ENCODE measurements at regions not wholly inside any gene's neighbourhood (a gene's known extent, or its start where the extent isn't known, plus 50 kb on each side); places are given as distances from the start of the nearest gene placed in this dataset.
"Not testable (repeated sequence)": the region's sequence is repeated elsewhere in the genome, so short reads cannot be mapped to it uniquely, and the experiment has no call there.

- TF ChIP-seq ZNF274 (IDR thresholded peaks at IDR 0.05; ENCODE audit: low read depth, low read length): no peak
- no peak overlapping the region for H3K4me3 ChIP-seq (ENCODE audit: low read length)
Measured at GRCh38 chr7:17558558-17559332, 260.3 kb downstream of the AHR start.

- H3K4me3 ChIP-seq (ENCODE audit: low read length): no peak overlapping the region
- no peak for TF ChIP-seq ZNF274 (IDR thresholded peaks at IDR 0.05; ENCODE audit: low read depth, low read length)
Measured at GRCh38 chr7:17559388-17559787, 260.9 kb downstream of the AHR start.

DNA sequence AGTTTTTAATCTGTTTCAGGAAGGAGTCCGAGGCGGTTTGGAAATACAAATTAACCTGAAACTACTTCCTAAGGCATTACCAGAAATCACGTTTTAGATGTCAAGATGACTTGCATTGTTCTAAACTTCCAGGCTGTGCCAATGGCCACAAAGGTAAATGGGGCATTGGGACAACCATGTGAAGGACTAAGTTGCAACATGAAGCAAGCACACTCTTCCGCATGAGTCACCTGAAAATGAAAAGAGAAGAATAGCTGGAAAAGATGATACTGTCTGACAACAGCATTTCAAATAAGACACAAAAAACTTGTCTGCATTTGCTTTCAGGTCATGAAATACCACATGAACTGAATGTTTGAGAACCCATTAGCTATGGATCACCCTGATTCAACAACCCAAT is 262.1 kb downstream of the AHR start:
- no peak overlapping the region for H3K4me3 ChIP-seq (ENCODE audit: low read length)
- no peak for TF ChIP-seq ZNF274 (IDR thresholded peaks at IDR 0.05; ENCODE audit: low read depth, low read length)

DNA sequence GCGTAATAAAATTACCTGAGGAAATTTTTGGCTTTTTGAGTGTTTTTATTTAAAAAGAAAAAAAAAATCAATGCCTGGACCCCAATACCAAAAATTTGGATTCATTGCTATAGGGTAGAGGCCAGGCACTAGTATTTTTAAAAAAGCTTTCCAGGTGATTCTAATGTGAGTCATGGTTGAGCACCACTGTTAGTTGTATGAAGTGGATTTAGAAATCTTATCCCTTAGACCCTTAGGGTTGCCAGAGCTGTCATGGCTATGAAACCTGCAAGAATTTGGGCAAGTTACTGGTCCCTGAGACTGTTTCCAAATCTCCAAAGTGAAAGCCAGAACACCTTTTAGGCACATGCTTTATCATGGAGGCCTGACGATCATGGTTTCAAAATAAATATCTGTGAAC is 262.5 kb downstream of the AHR start:
- TF ChIP-seq ZNF274 (IDR thresholded peaks at IDR 0.05; ENCODE audit: low read depth, low read length): no peak

GRCh38 chr7:17564678-17565212 is 266.3 kb downstream of the AHR start:
- H3K4me3 ChIP-seq (ENCODE audit: low read length): no peak overlapping the region
- no peak for TF ChIP-seq ZNF274 (IDR thresholded peaks at IDR 0.05; ENCODE audit: low read depth, low read length)

More for the DNA sequence above, 262.5 kb downstream of the AHR start:
- H3K4me3 ChIP-seq (ENCODE audit: low read length): no peak overlapping the region

DNA sequence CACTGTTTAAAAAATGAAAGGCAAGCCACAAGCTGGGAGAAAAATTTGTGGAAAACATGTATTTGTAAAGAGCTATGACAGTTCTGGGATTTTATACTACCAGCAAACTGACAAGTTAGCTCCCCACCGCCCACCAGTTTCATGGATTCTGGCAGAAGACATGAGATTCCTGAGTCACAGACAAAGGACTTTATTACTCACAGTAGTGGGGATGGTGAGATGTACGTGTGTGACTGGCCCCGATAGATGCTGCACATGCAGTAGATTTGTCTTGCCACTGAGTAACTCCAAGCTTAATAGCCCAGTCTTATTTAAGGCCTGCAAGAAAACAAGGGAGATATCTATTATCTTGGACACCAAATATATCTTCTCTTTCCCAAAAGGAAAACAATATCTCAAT is 281.7 kb downstream of the AHR start:
- H3K4me3 ChIP-seq (ENCODE audit: low read length): no peak overlapping the region
- TF ChIP-seq ZNF274 (IDR thresholded peaks at IDR 0.05; ENCODE audit: low read depth, low read length): no peak

DNA sequence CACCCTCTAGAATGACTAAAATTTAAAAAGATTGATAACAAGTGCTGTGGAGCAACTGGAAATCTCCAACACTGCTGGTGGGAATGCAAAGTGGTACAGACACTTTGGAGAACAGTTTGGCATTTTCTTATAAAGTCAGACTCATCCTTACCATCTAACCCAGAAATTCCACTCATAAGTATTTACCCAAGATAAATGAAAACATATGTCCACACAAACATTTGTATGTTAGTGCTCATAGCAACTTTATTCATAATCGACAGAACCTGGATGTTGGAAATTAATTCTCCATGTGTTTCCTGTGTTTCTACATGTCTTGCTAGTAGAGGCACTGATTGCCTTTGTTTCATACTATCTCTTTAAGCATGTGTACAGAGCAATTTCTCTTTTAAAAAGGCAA is 282.4 kb downstream of the AHR start:
- no peak for TF ChIP-seq ZNF274 (IDR thresholded peaks at IDR 0.05; ENCODE audit: low read depth, low read length)
- H3K4me3 ChIP-seq (ENCODE audit: low read length): no peak overlapping the region

GRCh38 chr7:17581301-17581700 is 282.8 kb downstream of the AHR start:
- H3K4me3 ChIP-seq (ENCODE audit: low read length): no peak overlapping the region
- TF ChIP-seq ZNF274 (IDR thresholded peaks at IDR 0.05; ENCODE audit: low read depth, low read length): no peak

GRCh38 chr7:17582696-17583095 is 284.2 kb downstream of the AHR start:
- not testable (repeated sequence) for H3K4me3 ChIP-seq (ENCODE audit: low read length)

GRCh38 chr7:17583786-17584185 is 285.3 kb downstream of the AHR start:
- TF ChIP-seq ZNF274 (IDR thresholded peaks at IDR 0.05; ENCODE audit: low read depth, low read length): no peak
- H3K4me3 ChIP-seq (ENCODE audit: low read length): no peak overlapping the region

DNA sequence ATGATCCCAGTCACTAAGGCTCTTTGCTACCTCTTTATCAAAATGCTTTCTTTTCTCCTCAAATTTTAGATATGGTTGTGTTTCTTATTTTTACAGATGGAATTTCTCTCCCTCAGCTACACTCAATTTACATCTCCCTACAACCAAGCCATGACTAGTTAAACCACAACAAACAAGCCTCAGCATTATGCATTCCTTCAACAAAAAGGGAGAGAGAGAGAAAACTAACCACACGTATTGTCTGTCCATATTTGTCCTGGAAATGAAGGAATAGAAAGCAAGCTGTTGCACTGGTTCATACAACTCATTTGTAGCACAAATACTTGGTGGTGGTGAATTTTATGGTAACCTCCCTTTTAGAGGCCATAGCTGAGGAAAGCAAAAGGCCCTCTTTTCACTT is 286.4 kb downstream of the AHR start:
- TF ChIP-seq ZNF274 (IDR thresholded peaks at IDR 0.05; ENCODE audit: low read depth, low read length): no peak
- no peak overlapping the region for H3K4me3 ChIP-seq (ENCODE audit: low read length)

GRCh38 chr7:17586711-17587110 is 288.3 kb downstream of the AHR start:
- no peak overlapping the region for H3K4me3 ChIP-seq (ENCODE audit: low read length)
- no peak for TF ChIP-seq ZNF274 (IDR thresholded peaks at IDR 0.05; ENCODE audit: low read depth, low read length)

GRCh38 chr7:17588730-17589129 is 290.3 kb downstream of the AHR start:
- H3K4me3 ChIP-seq (ENCODE audit: low read length): no peak overlapping the region
- no peak for TF ChIP-seq ZNF274 (IDR thresholded peaks at IDR 0.05; ENCODE audit: low read depth, low read length)

- no peak for TF ChIP-seq ZNF274 (IDR thresholded peaks at IDR 0.05; ENCODE audit: low read depth, low read length)
- no peak overlapping the region for H3K4me3 ChIP-seq (ENCODE audit: low read length)
Measured at GRCh38 chr7:17589671-17590070, 291.2 kb downstream of the AHR start.

DNA sequence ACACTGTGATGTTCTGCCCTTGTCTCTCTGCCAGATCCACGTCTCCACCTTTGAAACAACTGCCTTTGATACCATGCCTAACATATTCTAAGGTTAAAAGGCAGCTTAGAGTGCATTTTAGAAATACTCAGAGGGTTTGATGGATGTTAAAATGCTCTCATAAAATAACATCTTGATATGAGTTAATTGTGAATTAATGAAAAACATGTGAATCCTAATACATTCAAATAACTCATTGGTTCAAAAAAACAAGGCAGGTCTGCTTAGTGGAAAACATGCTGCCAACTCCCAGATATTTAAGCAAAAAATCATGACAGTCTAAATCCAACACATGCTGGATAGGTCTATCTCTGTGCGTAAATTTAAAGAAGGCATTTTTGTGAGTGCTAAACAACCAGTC is 291.8 kb downstream of the AHR start:
- TF ChIP-seq ZNF274 (IDR thresholded peaks at IDR 0.05; ENCODE audit: low read depth, low read length): no peak
- no peak overlapping the region for H3K4me3 ChIP-seq (ENCODE audit: low read length)

Data from GM08714 (cell line).